ENCODE measurements at regions not wholly inside any gene's neighbourhood (a gene's known extent, or its start where the extent isn't known, plus 50 kb on each side); places are given as distances from the start of the nearest gene placed in this dataset.

DNA sequence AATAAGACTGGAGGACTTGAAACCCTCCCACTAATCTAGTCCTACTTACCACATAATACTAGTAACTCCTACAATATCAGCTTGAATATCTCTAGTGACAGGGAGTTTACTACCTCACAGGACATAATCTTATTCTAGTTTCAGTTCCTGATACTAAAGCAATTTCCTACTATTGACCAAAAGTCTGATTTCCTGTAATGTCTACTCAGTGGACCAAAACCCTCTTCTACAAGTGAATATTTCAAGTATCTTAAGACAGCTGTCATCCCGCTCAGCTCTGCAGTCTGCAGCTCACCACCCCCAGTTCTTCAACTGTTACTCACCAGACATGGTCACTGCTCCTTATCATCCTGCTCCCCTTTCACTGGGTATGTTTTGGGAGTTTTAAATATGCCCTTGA is 70.8 kb upstream of the TMCC3 start:
- no peaks in the 10 kb centered on the region for H3K27me3 ChIP-seq
- H3K36me3 ChIP-seq (replicated peaks in 1 of 2): no peaks in the 10 kb centered on the region
- DNase-seq: no peak
- no peak for TF ChIP-seq CTCF (IDR thresholded peaks at IDR 0.05)
- no peak for TF ChIP-seq POLR2A (IDR thresholded peaks at IDR 0.05)
- H3K4me3 ChIP-seq: no peak overlapping the region
- WGBS, 4 donors: 83 to 97% (median 96%) methylated on average over 1 of the region's 1 CpG
- H3K4me1 ChIP-seq (replicated peaks in 1 of 2): no peaks in the 10 kb centered on the region
- H3K9me3 ChIP-seq (replicated peaks in 1 of 3): no peaks in the 10 kb centered on the region
- intact Hi-C loops (cut with DNase I): no loop called here
- H3K27ac ChIP-seq: no peak overlapping the region

GRCh38 chr12:94718114-94718513 is 67.8 kb upstream of the TMCC3 start:
- no peaks in the 10 kb centered on the region for H3K4me1 ChIP-seq (replicated peaks in 1 of 2)
- H3K36me3 ChIP-seq (replicated peaks in 1 of 2): no peaks in the 10 kb centered on the region
- TF ChIP-seq POLR2A (IDR thresholded peaks at IDR 0.05): no peak
- TF ChIP-seq CTCF (IDR thresholded peaks at IDR 0.05): no peak
- no peaks in the 10 kb centered on the region for H3K27me3 ChIP-seq
- no peak for DNase-seq
- H3K9me3 ChIP-seq (replicated peaks in 1 of 3): no peaks in the 10 kb centered on the region
- WGBS, 4 donors: 85 to 90% (median 87%) methylated on average over 1 of the region's 1 CpG
- H3K27ac ChIP-seq: no peak overlapping the region
- intact Hi-C loops (cut with DNase I): no loop called here
- H3K4me3 ChIP-seq: no peak overlapping the region

DNA sequence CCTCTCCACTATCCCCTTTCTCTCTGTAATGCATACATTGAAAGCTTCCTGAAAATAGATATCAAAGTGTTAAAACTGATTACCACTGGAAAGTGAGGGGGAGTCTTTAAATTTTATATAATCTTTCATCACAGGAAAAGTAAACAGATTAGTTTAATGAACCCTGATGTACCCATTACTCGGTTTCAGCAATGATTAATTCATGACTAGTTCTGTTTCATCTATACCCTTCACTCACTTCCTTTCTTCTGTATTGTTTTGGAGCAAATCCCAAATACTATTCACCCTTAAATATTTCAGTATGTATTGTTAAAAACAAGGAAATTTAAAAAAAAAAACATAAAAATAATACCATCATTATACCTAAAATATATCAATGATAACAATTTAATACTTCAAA is 67.3 kb upstream of the TMCC3 start:
- no peak for DNase-seq
- intact Hi-C loops (cut with DNase I): no loop called here
- Histone ChIP-seq H3K27ac (no peak overlapping the region), H3K27me3 (no peaks in the 10 kb centered on the region), H3K4me3 (no peak overlapping the region), H3K4me1 (replicated peaks in 1 of 2) (no peaks in the 10 kb centered on the region), H3K9me3 (replicated peaks in 1 of 3) (no peaks in the 10 kb centered on the region), H3K36me3 (replicated peaks in 1 of 2) (no peaks in the 10 kb centered on the region)
- TF ChIP-seq CTCF (IDR thresholded peaks at IDR 0.05): no peak
- TF ChIP-seq POLR2A (IDR thresholded peaks at IDR 0.05): no peak
- WGBS, 4 donors: 65 to 79% (median 73%) methylated on average over 1 of the region's 1 CpG

GRCh38 chr12:94717108-94717507 is 66.8 kb upstream of the TMCC3 start:
- intact Hi-C loops (cut with DNase I): no loop called here
- no peak for TF ChIP-seq CTCF (IDR thresholded peaks at IDR 0.05)
- no peak for TF ChIP-seq POLR2A (IDR thresholded peaks at IDR 0.05)
- Histone ChIP-seq H3K36me3 (replicated peaks in 1 of 2) (no peaks in the 10 kb centered on the region), H3K27ac (no peak overlapping the region), H3K4me3 (no peak overlapping the region), H3K4me1 (replicated peaks in 1 of 2) (no peaks in the 10 kb centered on the region), H3K27me3 (no peaks in the 10 kb centered on the region), H3K9me3 (replicated peaks in 1 of 3) (no peaks in the 10 kb centered on the region)
- no peak for DNase-seq
- 86 to 88% (median 87%) methylated on average over 8 of the region's 8 CpGs for WGBS, 4 donors
